ENCODE measurements at regions not wholly inside any gene's neighbourhood (a gene's known extent, or its start where the extent isn't known, plus 50 kb on each side); places are given as distances from the start of the nearest gene placed in this dataset.

DNA sequence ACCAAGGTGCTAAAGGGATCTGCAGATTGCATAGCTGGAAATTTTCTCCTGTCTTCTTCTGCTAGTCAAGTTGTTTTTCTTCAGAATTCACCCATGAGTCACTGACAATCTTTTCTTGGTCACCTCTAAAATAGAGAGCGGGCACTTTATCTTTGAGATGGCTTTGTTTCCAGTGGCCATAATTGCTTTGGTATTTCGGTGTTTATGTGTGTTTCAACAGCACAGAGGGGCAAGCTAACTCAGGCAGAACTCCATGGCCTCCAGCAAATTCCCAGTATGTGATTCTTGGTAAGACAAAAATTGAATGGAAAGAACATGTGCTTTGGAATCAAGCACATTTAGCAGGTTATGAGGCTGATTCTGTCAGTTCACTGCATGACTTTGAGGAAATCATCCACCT, 656.8 kb downstream of the VRK1 start:
- TF ChIP-seq TAF1 (IDR thresholded peaks at IDR 0.05; ENCODE audit: low read depth, low read length) (no peak), POLR2AphosphoS5 (IDR thresholded peaks at IDR 0.05; ENCODE audit: low read depth, low read length) (no peak)

All from GM12891 (cell line).